Lower leg skin (tissue), 4 donors: ENCODE measurements at regions not wholly inside any gene's neighbourhood (a gene's known extent, or its start where the extent isn't known, plus 50 kb on each side); places are given as distances from the start of the nearest gene placed in this dataset.

Source experiments
- DNase-seq, 2 donors: peaks; one replicate each; pipeline ENCODE4 v3.0.0-alpha.2; 2019; ENCODE audit warnings: low spot score in 2 of 2
- H3K4me3 ChIP-seq: fragments of 200-600 bp; sonication (generic); 2 replicates; pipeline ENCODE4 v1.5.1; 2017; ENCODE audit warnings: mild to moderate bottlenecking, low read depth; ENCODE audit not compliant: poor library complexity, severe bottlenecking
- POLR2A ChIP-seq, 2 donors: fragments of 450-650 bp; IDR thresholded peaks; one replicate each; pipeline ENCODE4 v1.6.1; 2016 to 2017; ENCODE audit warnings: antibody characterized with exemption in 2 of 2, mild to moderate bottlenecking in 1 of 2, moderate library complexity in 1 of 2
- WGBS, 2 donors: methylation state at CpG; one replicate each; pipeline ENCODE4 v1.1.5; 2018; 5-methylcytosine and 5-hydroxymethylcytosine counted together
- intact Hi-C: fragments of 100-400 bp; cut with DNase I; formaldehyde crosslinking; loops from one replicate; pipeline ENCODE4 v1.15.0; 2023; ENCODE audit warnings: low total_unique reads
- TF ChIP-seq, protein P1 (sequence below), 3 donors: fragments of 450-650 bp; IDR thresholded peaks; one replicate each; pipeline ENCODE4 v1.5.1; 2016; ENCODE audit warnings: antibody characterized with exemption in 3 of 3, mild to moderate bottlenecking in 3 of 3, moderate library complexity in 2 of 3

GRCh38 chr4:136573460-136573859, 958.8 kb downstream of the PCDH18 start:
- intact Hi-C loops, result no loop called here
- no peak overlapping the region for H3K4me3 ChIP-seq
- TF ChIP-seq, protein P1, sequence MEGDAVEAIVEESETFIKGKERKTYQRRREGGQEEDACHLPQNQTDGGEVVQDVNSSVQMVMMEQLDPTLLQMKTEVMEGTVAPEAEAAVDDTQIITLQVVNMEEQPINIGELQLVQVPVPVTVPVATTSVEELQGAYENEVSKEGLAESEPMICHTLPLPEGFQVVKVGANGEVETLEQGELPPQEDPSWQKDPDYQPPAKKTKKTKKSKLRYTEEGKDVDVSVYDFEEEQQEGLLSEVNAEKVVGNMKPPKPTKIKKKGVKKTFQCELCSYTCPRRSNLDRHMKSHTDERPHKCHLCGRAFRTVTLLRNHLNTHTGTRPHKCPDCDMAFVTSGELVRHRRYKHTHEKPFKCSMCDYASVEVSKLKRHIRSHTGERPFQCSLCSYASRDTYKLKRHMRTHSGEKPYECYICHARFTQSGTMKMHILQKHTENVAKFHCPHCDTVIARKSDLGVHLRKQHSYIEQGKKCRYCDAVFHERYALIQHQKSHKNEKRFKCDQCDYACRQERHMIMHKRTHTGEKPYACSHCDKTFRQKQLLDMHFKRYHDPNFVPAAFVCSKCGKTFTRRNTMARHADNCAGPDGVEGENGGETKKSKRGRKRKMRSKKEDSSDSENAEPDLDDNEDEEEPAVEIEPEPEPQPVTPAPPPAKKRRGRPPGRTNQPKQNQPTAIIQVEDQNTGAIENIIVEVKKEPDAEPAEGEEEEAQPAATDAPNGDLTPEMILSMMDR (IDR thresholded peaks at IDR 0.05), result no peak
- no peak for TF ChIP-seq POLR2A (IDR thresholded peaks at IDR 0.05)
- DNase-seq, result no peak
- 75% methylated on average over 4 of the region's 4 CpGs for WGBS, 2 donors

- DNase-seq, result no peak
- H3K4me3 ChIP-seq, result no peak overlapping the region
- 50 to 51% methylated on average over 3 of the region's 3 CpGs for WGBS, 2 donors
- no peak for TF ChIP-seq POLR2A (IDR thresholded peaks at IDR 0.05)
- TF ChIP-seq, protein P1 (IDR thresholded peaks at IDR 0.05), result no peak
- intact Hi-C loops, result no loop called here
Observed at GRCh38 chr4:136571315-136571714, 961.0 kb downstream of the PCDH18 start.

GRCh38 chr4:136562834-136563233, 969.5 kb downstream of the PCDH18 start:
- intact Hi-C loops, result no loop called here
- WGBS, 2 donors, result 45 to 49% methylated on average over 1 of the region's 1 CpG

GRCh38 chr4:136558940-136559494, 973.3 kb downstream of the PCDH18 start:
- TF ChIP-seq POLR2A (IDR thresholded peaks at IDR 0.05), result no peak
- TF ChIP-seq, protein P1 (IDR thresholded peaks at IDR 0.05), result no peak
- DNase-seq, result no peak
- H3K4me3 ChIP-seq, result no peak overlapping the region
- intact Hi-C loops, result no loop called here
- WGBS, 2 donors, result 88 to 89% methylated on average over 4 of the region's 4 CpGs

More at GRCh38 chr4:136562834-136563233, 969.5 kb downstream of the PCDH18 start:
- H3K4me3 ChIP-seq, result no peak overlapping the region
- DNase-seq, result no peak
- no peak for TF ChIP-seq POLR2A (IDR thresholded peaks at IDR 0.05)
- TF ChIP-seq, protein P1 (IDR thresholded peaks at IDR 0.05), result no peak

GRCh38 chr4:136557396-136557795, 974.9 kb downstream of the PCDH18 start:
- intact Hi-C loops, result no loop called here
- TF ChIP-seq, protein P1 (IDR thresholded peaks at IDR 0.05), result no peak
- TF ChIP-seq POLR2A (IDR thresholded peaks at IDR 0.05), result no peak
- DNase-seq, result no peak
- 68 to 80% methylated on average over 4 of the region's 4 CpGs for WGBS, 2 donors
- H3K4me3 ChIP-seq, result no peak overlapping the region

GRCh38 chr4:136554033-136554432, 978.3 kb downstream of the PCDH18 start:
- no peak for TF ChIP-seq POLR2A (IDR thresholded peaks at IDR 0.05)
- TF ChIP-seq, protein P1 (IDR thresholded peaks at IDR 0.05), result no peak
- intact Hi-C loops, result no loop called here
- no peak for DNase-seq
- H3K4me3 ChIP-seq, result no peak overlapping the region
